Lower leg skin (tissue), 3 donors: ENCODE measurements at regions not wholly inside any gene's neighbourhood (a gene's known extent, or its start where the extent isn't known, plus 50 kb on each side); places are given as distances from the start of the nearest gene placed in this dataset.

ENCODE experiments used
- CTCF ChIP-seq, 3 donors: fragments of 450-650 bp; IDR thresholded peaks; one replicate each; pipeline ENCODE4 v1.5.1; 2016; ENCODE audit warnings: antibody characterized with exemption in 3 of 3, mild to moderate bottlenecking in 3 of 3, moderate library complexity in 2 of 3
- POLR2A ChIP-seq, 2 donors: fragments of 450-650 bp; IDR thresholded peaks; one replicate each; pipeline ENCODE4 v1.6.1; 2016 to 2017; ENCODE audit warnings: antibody characterized with exemption in 2 of 2, mild to moderate bottlenecking in 1 of 2, moderate library complexity in 1 of 2

- TF ChIP-seq POLR2A (IDR thresholded peaks at IDR 0.05) (no peak), CTCF (IDR thresholded peaks at IDR 0.05) (no peak)
Measured at GRCh38 chr15:95669146-95669922, 661.2 kb upstream of the NR2F2 start.
